ENCODE measurements at regions not wholly inside any gene's neighbourhood (a gene's known extent, or its start where the extent isn't known, plus 50 kb on each side); places are given as distances from the start of the nearest gene placed in this dataset.

DNA sequence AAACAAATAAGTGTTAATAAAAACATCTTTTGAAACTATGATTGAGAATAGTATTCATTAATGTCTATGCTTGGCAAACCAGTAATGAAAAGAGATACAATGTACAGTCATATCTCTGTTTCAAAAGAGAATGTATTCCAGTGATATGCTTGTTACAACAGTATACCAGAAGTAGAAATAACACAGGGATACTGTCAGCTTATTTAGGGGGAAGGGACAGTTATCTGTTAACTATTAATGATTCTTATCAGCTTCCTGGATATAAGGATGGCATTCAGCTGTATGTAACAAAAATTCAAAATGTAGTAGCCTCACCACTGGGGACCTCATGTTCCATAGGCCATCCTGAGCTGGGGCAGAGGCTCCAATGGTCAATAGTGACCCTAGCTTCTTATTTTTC is 103.8 kb upstream of the TBX18 start:
- TF ChIP-seq, protein P1, sequence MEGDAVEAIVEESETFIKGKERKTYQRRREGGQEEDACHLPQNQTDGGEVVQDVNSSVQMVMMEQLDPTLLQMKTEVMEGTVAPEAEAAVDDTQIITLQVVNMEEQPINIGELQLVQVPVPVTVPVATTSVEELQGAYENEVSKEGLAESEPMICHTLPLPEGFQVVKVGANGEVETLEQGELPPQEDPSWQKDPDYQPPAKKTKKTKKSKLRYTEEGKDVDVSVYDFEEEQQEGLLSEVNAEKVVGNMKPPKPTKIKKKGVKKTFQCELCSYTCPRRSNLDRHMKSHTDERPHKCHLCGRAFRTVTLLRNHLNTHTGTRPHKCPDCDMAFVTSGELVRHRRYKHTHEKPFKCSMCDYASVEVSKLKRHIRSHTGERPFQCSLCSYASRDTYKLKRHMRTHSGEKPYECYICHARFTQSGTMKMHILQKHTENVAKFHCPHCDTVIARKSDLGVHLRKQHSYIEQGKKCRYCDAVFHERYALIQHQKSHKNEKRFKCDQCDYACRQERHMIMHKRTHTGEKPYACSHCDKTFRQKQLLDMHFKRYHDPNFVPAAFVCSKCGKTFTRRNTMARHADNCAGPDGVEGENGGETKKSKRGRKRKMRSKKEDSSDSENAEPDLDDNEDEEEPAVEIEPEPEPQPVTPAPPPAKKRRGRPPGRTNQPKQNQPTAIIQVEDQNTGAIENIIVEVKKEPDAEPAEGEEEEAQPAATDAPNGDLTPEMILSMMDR (IDR thresholded peaks at IDR 0.05; ENCODE audit: low read depth, low read length, poor library complexity, severe bottlenecking): no peak
- TF ChIP-seq EZH2phosphoT487 (IDR thresholded peaks at IDR 0.05; ENCODE audit: borderline replicate concordance, low read length): no peak

Measured in DOHH2 (cell line).